ENCODE measurements at regions not wholly inside any gene's neighbourhood (a gene's known extent, or its start where the extent isn't known, plus 50 kb on each side); places are given as distances from the start of the nearest gene placed in this dataset.

DNA sequence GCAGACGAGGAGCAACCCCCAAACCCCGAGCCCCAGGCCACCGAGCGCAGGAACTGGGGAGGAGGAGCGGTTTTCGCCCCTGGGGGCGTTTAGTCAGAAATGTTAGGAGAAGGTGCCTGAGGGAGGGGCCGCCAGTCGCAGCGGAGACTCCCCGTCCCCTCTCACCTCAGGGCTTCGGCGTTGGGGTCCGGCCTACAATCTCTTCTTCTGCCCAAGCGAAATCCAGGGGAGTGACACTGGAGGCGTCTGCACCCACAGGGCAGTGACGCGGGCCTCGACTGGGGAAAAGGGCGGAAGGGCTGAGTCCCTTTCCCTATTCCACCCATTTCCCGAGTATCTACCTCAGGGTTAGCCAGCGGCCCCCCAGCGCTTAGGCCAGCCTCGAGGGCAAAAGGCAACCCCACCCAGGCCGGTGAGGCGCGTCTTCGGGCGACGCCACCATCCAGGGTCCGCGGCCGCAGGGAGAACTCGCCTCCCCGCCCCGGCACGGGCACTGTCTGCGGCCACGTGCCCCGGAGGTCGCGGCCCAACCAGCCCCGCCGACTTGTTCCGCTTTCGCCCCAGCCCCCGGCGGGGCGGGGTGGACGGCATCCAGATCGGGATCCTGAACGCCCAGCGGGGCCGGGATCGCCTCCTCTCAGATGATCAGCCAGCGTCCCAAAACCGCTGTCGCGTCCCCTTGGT lies 118.7 kb upstream of the BARHL2 start (continued):
- TF ChIP-seq SRF (IDR thresholded peaks at IDR 0.05; ENCODE audit: low read depth, low read length) = no peak

All from H1 (cell line).